HepG2 (cell line): ENCODE measurements at regions not wholly inside any gene's neighbourhood (a gene's known extent, or its start where the extent isn't known, plus 50 kb on each side); places are given as distances from the start of the nearest gene placed in this dataset.

Experiments used
- ATAC-seq: fragments of 200-7000 bp; cut with Tn5 transposase; 3 replicates; pipeline ENCODE4 v1.9.1; 2020; ENCODE audit warnings: mild to moderate bottlenecking, moderate library complexity
- BruUV-seq: library from RNA; stranded (reverse); fragments of 400-500 nt; replicated peaks from 2 replicates; lab custom pipeline; 2021; lab: Mats Ljungman, UMichigan
- CTCF ChIA-PET: fragments of 300-600 bp; formaldehyde crosslinking; extraction: SDS; loops from one replicate; lab custom pipeline; 2021; ENCODE audit warnings: low total read pairs, inconsistent platforms, low intra/inter-chr PET ratio; lab: Yijun Ruan, JAX
- POLR2A ChIA-PET: fragments of 350-600 bp; sonication (Branson Sonifier 250); formaldehyde crosslinking; loops from one replicate; lab custom pipeline; 2020; ENCODE audit warnings: antibody characterized with exemption, inconsistent platforms; lab: Yijun Ruan, JAX
- DNase-seq: peaks from one replicate; pipeline ENCODE4 v3.0.0-alpha.2; 2015; ENCODE audit warnings: low spot score
- FAIRE-seq: peaks from 3 replicates; lab custom pipeline; 2011; peaks lifted over from hg19 to GRCh38; lab: Jason Lieb, UNC
- H2AFZ ChIP-seq: one replicate; pipeline ENCODE4 v1.6.1; 2011; ENCODE audit warnings: low read length, inconsistent platforms
- H3K27ac ChIP-seq: fragments of 300-600 bp; 3 replicates; pipeline ENCODE4 v1.8.0; 2011; ENCODE audit warnings: mixed run types, mild to moderate bottlenecking, mixed read lengths, low read length, inconsistent platforms; ENCODE audit not compliant: insufficient read depth; ENCODE audit errors: extremely low read length
- H3K27me3 ChIP-seq, 2 experiments: fragments of 200-600 bp in 1 of 2; 2 replicates in 1 of 2; 3 replicates in 1 of 2; pipeline versions ENCODE4 v1.6.0 to v1.8.0; 2011; ENCODE audit warnings: low read length in 2 of 2, mild to moderate bottlenecking in 2 of 2, moderate library complexity in 2 of 2, inconsistent platforms in 1 of 2; ENCODE audit not compliant: insufficient read depth in 2 of 2, control insufficient read depth in 1 of 2
- H3K36me3 ChIP-seq, 2 experiments: fragments of 200-600 bp in 1 of 2; replicated peaks in 1 of 2; 2 replicates in 1 of 2; 3 replicates in 1 of 2; pipeline versions ENCODE4 v1.5.1 to v1.8.0; 2011; ENCODE audit warnings: low read length in 2 of 2, inconsistent platforms in 1 of 2; ENCODE audit not compliant: insufficient read depth in 2 of 2, control insufficient read depth in 1 of 2
- H3K4me1 ChIP-seq: 2 replicates; pipeline ENCODE4 v1.5.1; 2012; ENCODE audit warnings: low read length, inconsistent platforms; ENCODE audit not compliant: insufficient read depth
- H3K4me2 ChIP-seq: 2 replicates; pipeline ENCODE4 v1.6.0; 2011; ENCODE audit warnings: low read depth, low read length, inconsistent platforms
- H3K4me3 ChIP-seq, 3 experiments: fragments of 200-600 bp in 1 of 3; sonication (generic), shearing (Covaris generic) in 1 of 3; replicated peaks in 1 of 3; 2 replicates each; pipeline ENCODE4 v1.5.1; 2011 to 2016; ENCODE audit warnings: low read length in 3 of 3, inconsistent platforms in 2 of 3, low read depth in 2 of 3, mild to moderate bottlenecking in 2 of 3, control low read depth in 1 of 3, mixed read lengths in 1 of 3; ENCODE audit not compliant: insufficient read depth in 1 of 3
- H3K79me2 ChIP-seq: one replicate; pipeline ENCODE4 v1.6.1; 2011; ENCODE audit warnings: low read length, inconsistent platforms; ENCODE audit not compliant: insufficient read depth
- H3K9ac ChIP-seq: 2 replicates; pipeline ENCODE4 v1.6.0; 2011; ENCODE audit warnings: mild to moderate bottlenecking, low read depth, low read length, inconsistent platforms; ENCODE audit not compliant: insufficient read depth
- H3K9me3 ChIP-seq: 2 replicates; pipeline ENCODE4 v1.5.1; 2012; ENCODE audit warnings: mild to moderate bottlenecking, low read length
- H4K20me1 ChIP-seq: 2 replicates; pipeline ENCODE4 v1.6.0; 2011; ENCODE audit warnings: inconsistent platforms, mild to moderate bottlenecking, low read length, moderate library complexity; ENCODE audit not compliant: insufficient read depth
- KLF16 ChIP-seq, 2 experiments: sonication (generic) in 1 of 2; formaldehyde crosslinking in 1 of 2; IDR thresholded peaks; 2 replicates each; pipeline versions ENCODE4 v1.6.1 to v1.8.0; 2016 to 2023; ENCODE audit warnings: missing genetic modification reagents in 2 of 2, missing compliant biosample characterization in 1 of 2
- PRDM10 ChIP-seq: sonication (generic); formaldehyde crosslinking; IDR thresholded peaks from 2 replicates; pipeline ENCODE4 v1.4.0; 2020; ENCODE audit warnings: low read depth, missing genetic modification reagents
- RFXAP ChIP-seq: sonication (generic); formaldehyde crosslinking; IDR thresholded peaks from 2 replicates; pipeline ENCODE4 v1.4.0; 2020; ENCODE audit warnings: missing genetic modification reagents, borderline replicate concordance
- SP4 ChIP-seq: sonication (generic); formaldehyde crosslinking; IDR thresholded peaks from 2 replicates; pipeline ENCODE4 v1.8.1; 2023; ENCODE audit warnings: mild to moderate bottlenecking, missing genetic modification reagents
- TCF12 ChIP-seq, 2 experiments: fragments of 450-650 bp in 1 of 2; sonication (generic) in 1 of 2; formaldehyde crosslinking in 1 of 2; IDR thresholded peaks; 2 replicates each; pipeline versions ENCODE4 v1.6.1 to v1.8.0; 2017 to 2022; ENCODE audit warnings: antibody characterized with exemption in 1 of 2, mild to moderate bottlenecking in 1 of 2, missing genetic modification reagents in 1 of 2, moderate library complexity in 1 of 2
- WGBS: methylation state at CpG from one replicate; pipeline ENCODE4 v1.1.6; 2017; ENCODE audit warnings: low lambda C conversion rate; 5-methylcytosine and 5-hydroxymethylcytosine counted together
- in situ Hi-C: cut with HindIII; loops from 2 replicates; pipeline ENCODE4 v1.10.0; 2017; ENCODE audit warnings: low pct_unique_long_range_greater_than_20kb; ENCODE audit not compliant: extremely low pct_ligation_motif_present
- intact Hi-C: fragments of 100-400 bp; cut with micrococcal nuclease; formaldehyde crosslinking; loops from one replicate; pipeline ENCODE4 v1.10.0; 2022; ENCODE audit not compliant: unreplicated experiment

GRCh38 chr6:134732763-134733162 is 217.1 kb downstream of the ALDH8A1 start:
- no peak for DNase-seq
- ChIA-PET CTCF (no interaction called here), POLR2A (no interaction called here)
- H3K27ac ChIP-seq, result no peak overlapping the region
- no peak overlapping the region for H2AFZ ChIP-seq
- no peak for ATAC-seq
- intact Hi-C loops, result no loop called here
- in situ Hi-C loops, result no loop called here
- no TSS peak for BruUV-seq
- no peak overlapping the region for H3K9ac ChIP-seq
- no peak overlapping the region for H3K4me2 ChIP-seq
- H4K20me1 ChIP-seq, result no peaks in the 10 kb centered on the region
- WGBS, result 57% methylated on average over 4 of the region's 4 CpGs
- no peaks in the 10 kb centered on the region for H3K36me3 ChIP-seq
- no peaks in the 10 kb centered on the region for H3K4me1 ChIP-seq
- TF ChIP-seq PRDM10, result no peak
- TF ChIP-seq KLF16 (CRISPR knock-in tag; IDR thresholded peaks at IDR 0.05), result no peak
- TF ChIP-seq SP4 (CRISPR knock-in tag), result no peak
- no peak for TF ChIP-seq RFXAP (CRISPR knock-in tag)
- no peak for TF ChIP-seq TCF12 (IDR thresholded peaks at IDR 0.05)
- TF ChIP-seq TCF12 (CRISPR knock-in tag; IDR thresholded peaks at IDR 0.05), result no peak
- TF ChIP-seq, all 625 proteins: peak for 0
- FAIRE-seq, result no peak
- Histone ChIP-seq H3K9me3 (no peaks in the 10 kb centered on the region), H3K4me3 (no peak overlapping the region), H3K79me2 (no peaks in the 10 kb centered on the region), H3K27me3 (0 out of 5 replicates have a peak, but pooled peaks cover 0 to 2% of the 10 kb centered on the region in 2 experiments)
